ENCODE measurements at regions not wholly inside any gene's neighbourhood (a gene's known extent, or its start where the extent isn't known, plus 50 kb on each side); places are given as distances from the start of the nearest gene placed in this dataset.

DNA sequence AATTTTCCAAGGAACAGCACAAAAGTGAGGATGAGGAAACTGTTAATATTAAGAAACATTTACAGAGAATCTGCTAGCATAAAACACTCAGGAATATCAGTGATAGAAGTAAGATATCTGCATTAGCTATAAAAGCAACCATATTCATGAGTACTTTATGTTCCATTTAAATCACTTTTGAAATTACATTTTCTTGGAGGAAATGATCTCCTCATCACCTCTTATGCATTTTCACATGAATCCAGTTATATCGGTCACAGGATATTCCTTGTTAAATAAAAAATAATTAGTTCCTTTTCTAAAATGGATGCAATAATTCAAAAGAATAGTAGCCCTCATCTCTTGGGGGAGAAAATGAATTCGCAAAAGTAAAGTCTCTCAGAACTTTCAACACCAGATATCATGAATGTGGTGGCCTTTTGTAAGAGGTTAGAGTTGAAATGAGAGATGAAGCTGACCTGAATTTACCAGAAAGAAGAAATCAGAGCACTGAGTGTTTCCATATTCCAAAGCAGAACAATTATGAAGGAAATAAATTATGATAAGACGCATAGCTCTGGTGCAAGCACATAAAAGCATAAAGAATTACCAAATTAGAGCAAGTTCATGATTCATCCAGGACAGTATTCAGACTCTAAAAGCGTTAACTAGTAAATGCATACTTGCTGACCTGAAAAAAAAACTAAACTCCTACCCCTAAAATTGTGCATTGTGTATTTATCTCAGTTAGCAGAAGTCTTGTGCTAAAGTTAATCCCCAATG lies 321.9 kb upstream of the CCDC54 start:
- no peaks in the 10 kb centered on the region for H3K27me3 ChIP-seq (ENCODE audit: insufficient read depth, low read length, poor library complexity)
- no peaks in the 10 kb centered on the region for H3K9me3 ChIP-seq (ENCODE audit: insufficient read depth, low read length, severe bottlenecking)
- H3K27ac ChIP-seq (ENCODE audit: low read length): no peak overlapping the region
- ATAC-seq (ENCODE audit: insufficient read depth, low read depth) (no peak), DNase-seq (no peak)
- no peaks in the 10 kb centered on the region for H3K36me3 ChIP-seq (ENCODE audit: insufficient read depth, low read length)
- no peak overlapping the region for H3K4me2 ChIP-seq (ENCODE audit: insufficient read depth, low read length)
- no peaks in the 10 kb centered on the region for H3K4me1 ChIP-seq (ENCODE audit: insufficient read depth, low read length)
- H3K9ac ChIP-seq (ENCODE audit: low read depth, low read length): no peak overlapping the region
- no peaks in the 10 kb centered on the region for H3K79me2 ChIP-seq (ENCODE audit: insufficient read depth, low read length)
- no peaks in the 10 kb centered on the region for H4K20me1 ChIP-seq (ENCODE audit: insufficient read depth, low read length)
- H3K4me3 ChIP-seq (ENCODE audit: low read depth in 1 of 2, low read length in 2 of 2): no peak overlapping the region
- H2AFZ ChIP-seq (ENCODE audit: low read depth, low read length): no peak overlapping the region
- TF ChIP-seq EZH2 (IDR thresholded peaks at IDR 0.05; ENCODE audit: borderline replicate concordance, low read depth, low read length, severe bottlenecking): no peak
- TF ChIP-seq CTCF (IDR thresholded peaks at IDR 0.05; ENCODE audit: borderline replicate concordance, extremely low read depth, low read length, poor library complexity, severe bottlenecking): no peak

- no peaks in the 10 kb centered on the region for H3K79me2 ChIP-seq (ENCODE audit: insufficient read depth, low read length)
- no peak overlapping the region for H3K9ac ChIP-seq (ENCODE audit: low read depth, low read length)
- H2AFZ ChIP-seq (ENCODE audit: low read depth, low read length): no peak overlapping the region
- no peaks in the 10 kb centered on the region for H3K9me3 ChIP-seq (ENCODE audit: insufficient read depth, low read length, severe bottlenecking)
- TF ChIP-seq CTCF (IDR thresholded peaks at IDR 0.05; ENCODE audit: borderline replicate concordance, extremely low read depth, low read length, poor library complexity, severe bottlenecking): no peak
- no peak for TF ChIP-seq EZH2 (IDR thresholded peaks at IDR 0.05; ENCODE audit: borderline replicate concordance, low read depth, low read length, severe bottlenecking)
- no peak for DNase-seq
- no peaks in the 10 kb centered on the region for H3K27me3 ChIP-seq (ENCODE audit: insufficient read depth, low read length, poor library complexity)
- H4K20me1 ChIP-seq (ENCODE audit: insufficient read depth, low read length): no peaks in the 10 kb centered on the region
- no peak overlapping the region for H3K4me3 ChIP-seq (ENCODE audit: low read depth in 1 of 2, low read length in 2 of 2)
- H3K4me2 ChIP-seq (ENCODE audit: insufficient read depth, low read length): no peak overlapping the region
- H3K4me1 ChIP-seq (ENCODE audit: insufficient read depth, low read length): peaks cover 42% of the 10 kb centered on the region
- no peak overlapping the region for H3K27ac ChIP-seq (ENCODE audit: low read length)
- ATAC-seq (ENCODE audit: insufficient read depth, low read depth): no peak
- no peaks in the 10 kb centered on the region for H3K36me3 ChIP-seq (ENCODE audit: insufficient read depth, low read length)
Observed at GRCh38 chr3:107061466-107061865, 315.8 kb upstream of the CCDC54 start.

- Histone ChIP-seq H4K20me1 (ENCODE audit: insufficient read depth, low read length) (no peaks in the 10 kb centered on the region), H3K4me2 (ENCODE audit: insufficient read depth, low read length) (no peak overlapping the region), H3K4me1 (ENCODE audit: insufficient read depth, low read length) (peaks cover 42% of the 10 kb centered on the region), H3K27me3 (ENCODE audit: insufficient read depth, low read length, poor library complexity) (no peaks in the 10 kb centered on the region), H2AFZ (ENCODE audit: low read depth, low read length) (no peak overlapping the region), H3K4me3 (ENCODE audit: low read depth in 1 of 2, low read length in 2 of 2) (no peak overlapping the region), H3K9ac (ENCODE audit: low read depth, low read length) (no peak overlapping the region), H3K36me3 (ENCODE audit: insufficient read depth, low read length) (no peaks in the 10 kb centered on the region), H3K79me2 (ENCODE audit: insufficient read depth, low read length) (no peaks in the 10 kb centered on the region), H3K9me3 (ENCODE audit: insufficient read depth, low read length, severe bottlenecking) (no peaks in the 10 kb centered on the region), H3K27ac (ENCODE audit: low read length) (no peak overlapping the region)
- TF ChIP-seq EZH2 (IDR thresholded peaks at IDR 0.05; ENCODE audit: borderline replicate concordance, low read depth, low read length, severe bottlenecking): no peak
- no peak for TF ChIP-seq CTCF (IDR thresholded peaks at IDR 0.05; ENCODE audit: borderline replicate concordance, extremely low read depth, low read length, poor library complexity, severe bottlenecking)
- no peak for ATAC-seq (ENCODE audit: insufficient read depth, low read depth)
- no peak for DNase-seq
Observed at GRCh38 chr3:107062310-107062709, 314.9 kb upstream of the CCDC54 start.
